NCI-H2196 (cell line): ENCODE measurements at regions not wholly inside any gene's neighbourhood (a gene's known extent, or its start where the extent isn't known, plus 50 kb on each side); places are given as distances from the start of the nearest gene placed in this dataset.

Experiments used
- DNase-seq: peaks from one replicate; lab custom pipeline; 2025; ENCODE audit not compliant: unreplicated experiment; lab: John Stamatoyannopoulos, UW

- DNase-seq: no peak
These were observed 341.3 kb downstream of the ARL4A start for GRCh38 chr7:13028825-13029099.

- no peak for DNase-seq
These were observed 344.0 kb downstream of the ARL4A start for GRCh38 chr7:13031468-13031867.

DNA sequence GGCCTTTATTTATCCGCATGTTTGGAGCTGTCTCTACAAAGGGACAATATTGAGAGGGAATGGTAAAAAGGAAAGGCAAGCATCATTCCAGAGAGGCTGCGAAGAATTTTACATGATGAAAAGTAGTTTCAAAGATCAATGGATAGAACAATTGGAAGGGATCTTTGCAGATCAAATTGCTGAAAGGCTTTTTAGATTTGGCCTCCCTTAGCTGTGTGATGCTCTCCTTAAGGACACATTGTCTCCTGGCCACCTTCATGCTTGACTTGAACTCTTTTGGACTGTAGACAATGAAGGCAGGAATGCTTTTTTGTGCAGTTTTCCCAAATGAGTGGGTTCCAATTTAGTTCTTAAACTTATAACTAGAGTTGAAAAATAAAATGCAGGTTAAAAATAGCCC, 344.7 kb downstream of the ARL4A start:
- DNase-seq: no peak

DNA sequence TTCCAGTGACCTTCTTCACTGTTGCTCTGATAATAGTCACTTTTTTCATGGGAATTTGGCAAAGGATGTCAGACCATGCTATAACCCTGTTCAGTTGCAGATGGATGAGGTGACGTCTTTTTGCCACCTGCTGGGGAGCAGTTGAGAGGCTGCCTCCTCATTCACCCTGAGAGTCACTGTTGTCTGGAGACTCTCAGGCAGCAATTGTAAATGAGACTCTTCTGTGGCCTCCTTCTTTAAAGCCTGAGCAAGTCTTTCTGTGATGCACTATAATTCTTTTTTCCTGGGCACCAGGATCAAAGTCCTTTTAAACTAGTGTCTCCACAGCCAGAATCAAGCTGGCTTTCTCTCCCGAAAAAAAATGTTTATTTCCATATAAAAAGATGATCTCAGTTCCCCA, 345.1 kb downstream of the ARL4A start:
- DNase-seq: no peak

- DNase-seq: no peak
These were observed 347.3 kb downstream of the ARL4A start for GRCh38 chr7:13034693-13035092.

GRCh38 chr7:13035233-13035632, 347.8 kb downstream of the ARL4A start:
- DNase-seq: no peak

- no peak for DNase-seq
These were observed 348.9 kb downstream of the ARL4A start for GRCh38 chr7:13036256-13036780.

DNA sequence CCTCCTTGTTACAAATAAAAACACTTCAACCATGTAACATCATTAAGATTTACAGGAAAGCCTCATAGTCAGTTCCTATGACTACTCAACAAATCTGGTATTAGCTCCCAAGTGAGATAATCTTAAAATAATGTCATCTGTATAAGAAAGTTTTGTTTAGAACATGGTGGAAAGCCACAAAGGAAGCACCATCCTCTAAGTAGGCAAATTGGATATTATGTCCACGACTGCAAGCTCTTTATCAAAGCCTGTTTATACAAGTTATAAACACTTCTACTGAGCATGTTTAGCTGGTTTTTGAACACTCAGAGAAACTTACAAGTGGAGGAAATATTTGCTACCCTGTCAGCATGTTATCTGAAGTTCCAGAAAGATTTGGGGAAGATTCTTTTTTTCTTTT, 349.8 kb downstream of the ARL4A start:
- DNase-seq: no peak

DNA sequence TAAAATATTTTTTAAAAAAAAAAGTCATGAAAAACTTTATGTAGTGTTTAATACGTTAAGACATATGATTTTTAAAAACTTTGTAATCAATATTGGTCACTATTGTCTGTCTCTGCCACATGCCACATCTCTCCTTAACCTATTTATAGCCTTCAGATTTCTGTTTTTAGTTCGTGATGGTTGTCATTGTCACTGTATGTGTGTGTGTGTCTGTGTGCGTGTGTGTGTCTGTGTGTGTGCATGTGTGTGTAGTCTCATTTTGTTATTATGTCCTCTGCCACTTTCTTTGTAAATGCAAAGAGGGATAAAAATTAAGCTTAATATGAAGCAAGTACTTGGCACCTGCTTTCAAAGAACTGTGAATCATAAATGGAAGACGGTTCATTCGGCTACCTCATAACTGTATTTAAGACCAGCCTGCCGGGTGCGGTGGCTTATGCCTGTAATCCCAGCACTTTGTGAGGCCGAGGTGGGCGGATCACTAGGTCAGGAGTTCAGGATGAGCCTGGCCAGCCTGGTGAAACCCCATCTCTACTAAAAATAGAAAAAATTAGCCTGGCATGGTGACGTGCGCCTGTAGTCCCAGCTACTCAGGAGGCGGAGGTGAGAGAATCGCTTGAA, 354.0 kb downstream of the ARL4A start:
- DNase-seq: no peak

DNA sequence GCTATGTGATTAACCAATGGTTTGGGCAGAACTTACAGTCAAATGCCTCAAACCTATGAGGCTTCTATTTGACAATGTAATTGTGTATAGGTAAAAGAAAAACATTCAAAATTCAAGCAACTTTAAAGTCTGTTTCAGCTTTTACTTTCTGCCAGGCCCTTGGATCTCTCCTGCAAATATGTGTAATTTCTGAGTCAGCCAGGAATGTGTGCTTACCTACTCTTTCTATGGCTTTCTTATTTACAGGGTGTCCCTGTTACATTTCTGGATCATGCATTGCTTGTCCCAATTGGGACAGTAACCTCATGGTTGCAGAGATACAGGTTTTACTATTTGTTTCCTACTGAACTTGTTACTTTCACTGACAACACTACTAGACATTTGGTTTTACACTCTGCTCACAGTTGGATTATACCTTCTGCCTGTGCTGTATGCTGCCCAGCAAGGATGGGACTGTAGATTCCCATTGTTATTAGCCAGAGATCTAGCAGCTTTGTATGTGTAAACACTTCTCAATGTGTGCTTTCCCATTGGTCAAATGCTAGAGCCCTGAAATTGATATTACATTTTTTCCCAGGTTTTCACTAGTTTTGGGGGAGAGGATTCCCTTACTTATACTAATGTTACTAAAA, 355.3 kb downstream of the ARL4A start:
- DNase-seq: no peak

GRCh38 chr7:13044309-13044708, 356.9 kb downstream of the ARL4A start:
- DNase-seq: no peak

- DNase-seq: no peak
These were observed 359.6 kb downstream of the ARL4A start for GRCh38 chr7:13047061-13047460.

DNA sequence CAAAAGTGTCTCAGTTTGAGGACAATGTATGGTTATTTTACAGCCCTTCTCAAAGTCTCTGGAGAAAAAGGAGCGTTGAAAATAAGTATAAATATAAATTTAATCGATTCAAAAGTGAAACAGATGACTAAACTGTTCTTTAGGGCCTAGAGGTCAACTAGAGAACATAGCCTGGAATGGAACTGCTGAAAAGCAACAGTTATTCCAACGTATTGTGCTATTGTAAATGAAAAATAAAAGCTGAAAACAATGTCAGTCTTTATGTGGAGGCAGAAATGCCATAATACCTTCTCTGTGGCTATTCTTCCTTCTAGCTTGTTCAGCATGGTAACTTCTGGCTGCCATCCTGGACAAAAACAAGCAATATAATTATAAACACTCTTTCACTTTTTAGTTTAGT, 362.5 kb downstream of the ARL4A start:
- no peak for DNase-seq

DNA sequence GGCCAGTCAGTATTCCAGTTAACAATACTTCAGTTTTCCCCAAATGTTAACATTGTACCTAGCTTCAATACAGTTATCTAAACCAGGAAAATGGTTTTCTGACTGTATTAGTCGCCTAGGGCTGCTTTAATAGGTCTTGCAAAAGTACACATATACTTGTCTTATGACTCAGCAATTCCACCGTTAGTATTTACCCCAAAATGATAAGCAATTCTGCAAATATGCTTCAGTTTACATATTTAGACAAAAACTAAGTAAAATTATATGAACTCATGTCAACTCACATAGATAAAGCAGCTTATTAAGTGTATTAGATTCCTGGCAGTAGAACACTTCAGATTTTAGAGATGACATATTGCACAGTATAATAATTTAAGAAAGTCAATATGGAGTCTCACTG, 363.3 kb downstream of the ARL4A start:
- DNase-seq: no peak

DNA sequence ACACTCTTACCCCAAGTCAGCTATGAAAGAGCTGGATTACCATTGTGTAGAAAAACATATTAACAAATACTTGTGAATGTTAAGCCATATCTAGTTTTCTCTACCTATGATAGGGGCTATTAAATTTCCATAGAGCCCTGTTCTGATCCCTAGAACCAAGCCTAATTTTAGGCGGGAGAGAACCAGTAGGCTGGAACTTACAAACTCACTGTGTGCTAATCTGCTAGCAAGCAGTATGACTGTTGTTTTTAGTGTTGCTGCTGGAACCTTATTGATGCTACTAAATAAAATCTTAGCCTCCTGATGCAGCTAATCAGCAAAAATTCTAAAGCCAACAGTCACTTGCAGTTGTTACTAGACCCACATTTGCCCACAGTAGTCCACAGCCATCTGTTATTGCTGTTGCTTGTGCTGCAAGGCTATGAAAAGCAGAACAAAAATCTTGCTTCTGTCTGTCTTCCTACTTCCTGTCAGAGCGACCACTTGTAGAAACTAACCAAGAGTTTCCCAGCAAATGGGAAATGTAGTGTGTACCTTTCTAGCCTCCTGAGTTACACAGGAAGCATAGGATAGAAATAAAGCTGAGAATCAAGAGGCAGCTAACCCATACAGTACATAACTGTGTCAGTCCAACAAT, 368.4 kb downstream of the ARL4A start:
- DNase-seq: no peak

DNA sequence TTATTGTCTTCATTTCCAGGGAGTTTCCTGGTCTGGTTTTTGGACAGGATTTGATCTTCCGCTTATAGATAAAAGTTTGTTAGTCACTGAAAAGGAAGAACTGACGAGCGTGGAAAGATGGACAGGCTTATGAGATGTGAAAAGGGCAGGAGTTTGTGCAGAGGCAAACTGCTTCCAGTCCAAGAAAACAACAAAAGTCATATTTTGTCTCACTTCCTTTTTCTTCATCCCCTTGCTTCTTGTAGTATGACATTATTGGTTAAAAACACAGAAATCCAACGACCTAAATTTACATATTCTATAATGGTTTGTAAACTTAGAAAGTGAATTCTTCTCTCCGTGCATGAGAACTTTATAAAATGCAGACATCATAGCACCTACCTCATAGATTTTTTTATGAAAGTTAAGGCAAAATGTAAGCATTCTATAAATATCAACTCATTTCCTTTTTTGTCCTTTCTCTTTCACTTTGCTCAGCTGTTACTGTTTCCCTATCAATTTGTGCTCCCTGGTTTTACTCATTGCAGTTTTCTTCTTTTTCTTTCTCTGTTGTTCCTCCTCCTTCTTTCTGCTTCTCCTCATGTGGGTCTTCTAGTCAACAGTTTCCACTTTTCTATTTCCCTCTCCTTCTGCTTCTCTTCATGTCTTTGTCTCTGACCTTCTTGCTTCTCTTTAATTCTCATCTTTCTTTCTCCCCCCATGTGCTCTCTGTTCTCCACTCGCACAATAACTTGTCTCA, 370.2 kb downstream of the ARL4A start:
- no peak for DNase-seq

GRCh38 chr7:13060173-13060572, 372.7 kb downstream of the ARL4A start:
- no peak for DNase-seq

- DNase-seq: no peak
These were observed 373.7 kb downstream of the ARL4A start for GRCh38 chr7:13061115-13061514.

DNA sequence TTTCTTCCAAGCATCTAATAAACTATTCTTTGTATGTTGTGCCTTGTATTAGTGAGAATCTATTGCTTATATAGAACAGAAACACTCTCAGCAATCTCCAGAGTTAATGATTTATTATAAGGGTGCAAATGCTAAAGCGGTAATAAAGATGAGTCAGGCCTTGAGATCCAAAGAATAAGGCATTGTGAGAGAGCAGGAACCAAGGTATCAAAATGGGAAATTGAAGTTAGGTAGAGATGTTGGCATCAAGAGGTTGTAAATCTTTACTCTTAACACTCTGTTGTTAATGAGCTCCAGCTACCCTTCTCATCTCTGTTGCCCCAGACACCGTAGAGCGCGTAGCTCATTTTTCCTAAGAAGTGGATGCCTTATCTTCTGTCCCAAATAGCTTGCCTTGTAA, 375.2 kb downstream of the ARL4A start:
- DNase-seq: no peak

GRCh38 chr7:13067036-13067435, 379.6 kb downstream of the ARL4A start:
- no peak for DNase-seq

GRCh38 chr7:13068032-13068431, 380.6 kb downstream of the ARL4A start:
- DNase-seq: no peak

DNA sequence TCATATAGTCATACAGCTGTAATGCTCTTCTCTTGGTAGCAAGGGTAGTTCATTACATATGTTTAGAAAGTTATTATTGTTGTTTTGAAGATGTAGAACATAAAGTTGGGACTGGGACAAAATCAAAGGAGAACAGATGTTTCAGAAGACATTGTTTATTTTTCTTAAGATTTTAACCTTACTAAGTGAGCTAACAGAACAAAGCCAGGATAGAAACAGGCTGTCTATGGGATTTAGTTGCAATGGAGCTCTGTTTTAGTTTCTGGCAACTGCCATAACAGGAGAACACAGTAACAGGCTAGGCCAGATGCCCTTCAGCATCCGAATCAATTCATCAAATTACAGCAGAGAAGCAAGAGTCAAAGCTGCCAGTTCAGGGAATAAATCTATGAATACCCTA, 382.4 kb downstream of the ARL4A start:
- no peak for DNase-seq
